ENCODE measurements at regions not wholly inside any gene's neighbourhood (a gene's known extent, or its start where the extent isn't known, plus 50 kb on each side); places are given as distances from the start of the nearest gene placed in this dataset.

- no peak for TF ChIP-seq CTCF (conservative IDR thresholded peaks at IDR 0.05)
- Histone ChIP-seq H3K27ac (ENCODE audit: low read depth, low read length) (no peak overlapping the region), H3K36me3 (ENCODE audit: control insufficient read depth, insufficient read depth, low read length) (no peaks in the 10 kb centered on the region), H3K4me3 (ENCODE audit: low read length) (no peak overlapping the region), H3K9me3 (ENCODE audit: control insufficient read depth, low read length) (no peaks in the 10 kb centered on the region), H3K9ac (ENCODE audit: extremely low read depth, low read length, poor library complexity, severe bottlenecking) (no peak overlapping the region), H3K27me3 (ENCODE audit: control insufficient read depth, insufficient read depth, low read length, poor library complexity, severe bottlenecking) (no peaks in the 10 kb centered on the region), H3K4me1 (ENCODE audit: control insufficient read depth, insufficient read depth, low read length) (no peaks in the 10 kb centered on the region)
- H3K27ac Mint-ChIP-seq = no peak overlapping the region
- H3K9me3 Mint-ChIP-seq = no peaks in the 10 kb centered on the region
- no peaks in the 10 kb centered on the region for H3K4me1 Mint-ChIP-seq
- H3K36me3 Mint-ChIP-seq (ENCODE audit: low read depth) = no peaks in the 10 kb centered on the region
- H3K27me3 Mint-ChIP-seq (ENCODE audit: insufficient read depth) = no peaks in the 10 kb centered on the region
- DNase-seq = no peak
- no peak overlapping the region for H3K4me3 Mint-ChIP-seq
- 91 to 100% methylated on average over 1 to 7 of the region's 7 CpGs for WGBS, 2 experiments (ENCODE audit: insufficient coverage in 1 of 2, insufficient read length in 1 of 2)
These were observed 1496.3 kb downstream of the REEP3 start for GRCh38 chr10:65017523-65017922.

- Histone ChIP-seq H3K4me1 (ENCODE audit: control insufficient read depth, insufficient read depth, low read length) (no peaks in the 10 kb centered on the region), H3K27ac (ENCODE audit: low read depth, low read length) (no peak overlapping the region), H3K36me3 (ENCODE audit: control insufficient read depth, insufficient read depth, low read length) (no peaks in the 10 kb centered on the region), H3K4me3 (ENCODE audit: low read length) (no peak overlapping the region), H3K9me3 (ENCODE audit: control insufficient read depth, low read length) (peaks cover 3% of the 10 kb centered on the region), H3K9ac (ENCODE audit: extremely low read depth, low read length, poor library complexity, severe bottlenecking) (no peak overlapping the region), H3K27me3 (ENCODE audit: control insufficient read depth, insufficient read depth, low read length, poor library complexity, severe bottlenecking) (no peaks in the 10 kb centered on the region)
- Mint-ChIP-seq H3K4me1 (no peaks in the 10 kb centered on the region), H3K27ac (no peak overlapping the region), H3K27me3 (ENCODE audit: insufficient read depth) (no peaks in the 10 kb centered on the region), H3K4me3 (no peak overlapping the region), H3K36me3 (ENCODE audit: low read depth) (no peaks in the 10 kb centered on the region), H3K9me3 (no peaks in the 10 kb centered on the region)
- no peak for TF ChIP-seq CTCF (conservative IDR thresholded peaks at IDR 0.05)
- no peak for DNase-seq
These were observed 1503.7 kb downstream of the REEP3 start for GRCh38 chr10:65024886-65025285.

GRCh38 chr10:65030263-65030662 lies 1509.1 kb downstream of the REEP3 start:
- Mint-ChIP-seq H3K27ac (no peak overlapping the region), H3K9me3 (peaks cover 20% of the 10 kb centered on the region), H3K36me3 (ENCODE audit: low read depth) (no peaks in the 10 kb centered on the region), H3K4me1 (peaks cover 1% of the 10 kb centered on the region), H3K27me3 (ENCODE audit: insufficient read depth) (no peaks in the 10 kb centered on the region), H3K4me3 (no peak overlapping the region)
- Histone ChIP-seq H3K27me3 (ENCODE audit: control insufficient read depth, insufficient read depth, low read length, poor library complexity, severe bottlenecking) (no peaks in the 10 kb centered on the region), H3K4me3 (ENCODE audit: low read length) (no peak overlapping the region), H3K36me3 (ENCODE audit: control insufficient read depth, insufficient read depth, low read length) (no peaks in the 10 kb centered on the region), H3K9ac (ENCODE audit: extremely low read depth, low read length, poor library complexity, severe bottlenecking) (no peak overlapping the region), H3K4me1 (ENCODE audit: control insufficient read depth, insufficient read depth, low read length) (no peaks in the 10 kb centered on the region), H3K27ac (ENCODE audit: low read depth, low read length) (no peak overlapping the region), H3K9me3 (ENCODE audit: control insufficient read depth, low read length) (peaks cover 23% of the 10 kb centered on the region)
- TF ChIP-seq CTCF (conservative IDR thresholded peaks at IDR 0.05) = no peak
- DNase-seq = no peak
